ENCODE measurements at regions not wholly inside any gene's neighbourhood (a gene's known extent, or its start where the extent isn't known, plus 50 kb on each side); places are given as distances from the start of the nearest gene placed in this dataset.
"Not testable (repeated sequence)": the region's sequence is repeated elsewhere in the genome, so short reads cannot be mapped to it uniquely, and the experiment has no call there.

DNA sequence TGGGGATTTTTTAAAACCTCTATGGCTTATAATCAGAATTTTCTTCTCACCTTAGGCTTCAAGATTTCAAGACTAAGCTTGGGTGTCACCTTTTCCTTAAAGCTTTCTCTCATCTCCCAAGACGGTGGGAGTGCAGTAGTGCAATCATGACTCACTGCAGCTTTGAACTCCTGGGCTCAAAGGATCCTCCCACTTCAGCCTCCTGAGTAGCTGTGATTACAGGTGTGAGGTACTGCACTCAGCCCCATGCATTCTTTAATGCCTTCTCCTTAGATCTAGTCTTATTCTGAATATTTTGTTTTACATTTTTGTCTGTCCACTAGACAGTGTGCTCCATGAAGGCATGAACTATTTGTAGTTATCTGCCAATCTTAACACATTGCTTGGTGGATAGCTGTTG is 55.7 kb upstream of the FAT3 start:
- DNase-seq, result no peak

DNA sequence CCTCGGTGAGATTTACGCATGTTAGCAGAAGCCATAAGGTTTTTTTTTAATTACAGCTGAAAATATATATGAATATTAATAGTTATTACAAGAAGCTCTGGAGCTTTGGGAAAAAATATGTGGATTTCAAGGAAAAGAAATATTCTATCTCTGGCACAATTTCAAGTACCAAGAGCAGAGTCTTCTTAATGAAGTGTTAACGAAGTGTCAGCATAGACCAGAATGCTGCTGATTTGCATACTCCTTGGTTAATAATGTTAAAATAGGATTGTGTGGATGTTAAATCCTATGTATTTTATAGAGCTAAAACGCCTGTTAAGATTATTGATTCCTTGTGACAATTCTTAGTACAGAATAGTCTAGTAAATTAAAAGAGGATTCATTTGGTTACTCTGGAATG is 57.0 kb upstream of the FAT3 start:
- DNase-seq, result no peak

GRCh38 chr11:92166335-92166734 is 58.3 kb upstream of the FAT3 start:
- no peak for DNase-seq

DNA sequence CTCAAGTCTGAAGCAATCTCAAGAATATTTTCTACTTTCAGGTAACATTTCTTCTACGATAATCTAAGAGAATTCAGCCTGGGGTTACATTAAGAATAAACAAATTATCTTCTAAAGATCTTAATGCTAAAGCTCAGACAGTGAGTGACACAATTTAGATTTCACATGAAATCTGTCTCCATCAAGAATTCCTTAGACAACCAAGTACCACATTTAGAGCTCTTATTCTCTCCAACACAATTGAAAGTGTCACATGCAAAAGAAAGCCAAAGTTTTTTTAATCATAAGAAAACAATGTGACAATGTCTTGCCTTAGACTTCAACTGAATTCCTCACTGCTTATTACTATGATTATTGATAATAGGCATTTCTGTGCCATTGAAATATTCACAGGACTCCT is 60.7 kb upstream of the FAT3 start:
- no peak for DNase-seq

- no peak for DNase-seq
These were observed 61.8 kb upstream of the FAT3 start for GRCh38 chr11:92162776-92163175.

- no peak for DNase-seq
These were observed 64.7 kb upstream of the FAT3 start for GRCh38 chr11:92159931-92160330.

DNA sequence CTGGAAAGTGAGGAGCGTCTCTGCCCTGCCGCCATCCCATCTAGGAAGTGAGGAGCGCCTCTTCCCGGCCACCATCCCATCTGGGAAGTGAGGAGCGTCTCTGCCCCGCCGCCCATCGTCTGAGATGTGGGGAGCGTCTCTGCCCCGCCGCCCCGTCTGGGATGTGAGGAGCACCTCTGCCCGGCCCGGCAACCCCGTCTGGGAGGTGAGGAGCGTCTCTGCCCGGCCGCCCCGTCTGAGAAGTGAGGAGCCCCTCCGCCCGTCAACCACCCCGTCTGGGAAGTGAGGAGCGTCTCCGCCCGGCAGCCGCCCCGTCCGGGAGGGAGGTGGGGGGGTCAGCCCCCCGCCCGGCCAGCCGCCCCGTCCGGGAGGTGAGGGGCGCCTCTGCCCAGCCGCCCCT is 67.2 kb upstream of the FAT3 start:
- not testable (repeated sequence) for DNase-seq

- no peak for DNase-seq
These were observed 70.0 kb upstream of the FAT3 start for GRCh38 chr11:92154611-92155010.

DNA sequence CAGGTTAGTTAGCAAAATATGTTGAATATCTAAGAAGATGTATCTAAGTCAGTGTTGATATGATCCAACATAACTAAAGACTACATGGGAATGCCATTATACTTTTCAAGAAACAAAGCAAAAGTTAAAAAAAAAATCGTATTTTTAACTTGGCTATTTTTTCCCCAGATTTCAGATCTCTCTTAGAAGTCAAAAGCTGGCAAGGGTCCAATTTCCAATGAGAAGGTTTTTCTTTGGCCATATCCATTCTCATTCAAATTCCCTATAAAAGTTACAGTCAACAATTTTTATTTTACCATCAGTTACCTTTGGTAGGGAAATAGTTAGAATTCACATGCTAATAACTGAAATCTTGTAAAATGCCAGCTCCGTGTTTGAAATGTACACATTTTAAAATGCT is 70.5 kb upstream of the FAT3 start:
- no peak for DNase-seq

DNA sequence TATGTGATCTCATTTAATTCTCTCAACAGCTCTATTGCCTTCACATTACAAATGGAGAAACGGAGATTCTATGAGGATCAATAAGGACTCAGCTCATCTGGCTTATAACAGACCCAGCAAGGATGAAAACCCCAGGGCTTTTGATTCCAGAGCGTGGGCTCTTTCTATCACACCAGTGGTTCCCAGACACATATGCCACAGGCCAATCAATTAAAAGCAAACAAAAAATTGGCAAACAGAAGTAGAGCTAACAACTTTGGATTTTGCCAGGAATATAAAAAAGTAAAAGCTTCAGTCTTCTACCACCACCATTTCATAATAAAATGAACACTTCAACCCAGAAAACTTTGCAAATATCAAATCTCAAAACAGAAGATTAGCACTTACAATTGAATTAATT is 71.1 kb upstream of the FAT3 start:
- DNase-seq, result no peak

DNA sequence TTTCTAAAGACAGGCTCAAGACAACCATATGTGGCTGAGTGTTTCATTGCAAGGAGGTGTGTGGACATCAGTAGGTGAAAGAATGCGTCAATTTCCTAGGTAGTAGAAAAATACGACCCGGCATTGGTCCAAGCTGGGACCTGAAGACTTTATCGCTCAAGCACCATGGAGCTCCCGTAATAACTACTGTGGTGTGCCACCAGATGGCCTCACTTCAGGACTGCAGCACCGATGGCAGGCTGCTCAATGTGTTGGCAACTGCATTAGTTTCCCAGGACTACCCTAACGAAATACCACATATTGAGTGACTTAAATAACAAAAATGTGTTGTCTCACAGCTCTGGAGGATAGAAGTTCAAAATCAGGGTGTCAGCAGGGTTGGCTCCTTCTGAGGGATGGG is 72.4 kb upstream of the FAT3 start:
- DNase-seq, result no peak

DNA sequence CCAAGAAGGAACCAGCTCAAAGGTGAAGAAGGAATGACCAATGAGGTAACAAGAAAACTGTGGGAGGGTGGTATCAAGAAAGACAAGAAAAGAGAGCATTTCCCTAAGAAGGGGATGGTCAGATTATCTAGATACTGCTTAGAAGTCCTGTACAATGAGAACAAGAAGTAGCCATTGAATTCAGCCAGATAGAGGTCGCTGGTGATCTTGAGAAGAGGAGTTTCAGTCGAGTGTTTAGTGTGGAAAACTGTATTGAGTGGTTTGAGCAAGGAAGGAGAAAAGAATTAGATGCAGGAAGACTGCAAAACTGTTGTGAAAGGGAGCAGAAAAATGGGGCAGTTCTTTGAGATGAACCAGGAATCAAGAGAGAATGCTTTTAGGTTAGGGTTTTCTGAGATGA is 74.6 kb upstream of the FAT3 start:
- no peak for DNase-seq

GRCh38 chr11:92141725-92142124 is 82.9 kb upstream of the FAT3 start:
- no peak for DNase-seq

- DNase-seq, result no peak
These were observed 83.5 kb upstream of the FAT3 start for GRCh38 chr11:92141159-92141558.

DNA sequence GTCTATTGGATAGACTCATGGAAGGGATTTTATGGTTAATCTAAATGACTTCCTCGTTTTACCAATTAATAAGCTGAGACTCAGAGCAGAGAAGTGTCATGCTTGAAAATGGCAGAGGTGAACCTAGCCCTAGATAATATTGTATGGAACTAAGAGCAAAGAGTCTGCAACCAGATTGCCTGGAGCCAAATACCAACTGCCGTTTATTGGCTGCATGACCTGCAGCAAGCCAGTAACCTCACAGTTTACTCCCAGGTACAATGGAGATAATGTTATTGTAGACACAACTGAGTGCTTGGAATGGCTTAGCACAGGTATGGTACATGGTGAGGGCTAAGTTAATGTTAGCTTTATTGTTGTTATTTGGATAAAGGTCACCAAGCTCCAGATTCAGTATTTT is 84.6 kb upstream of the FAT3 start:
- no peak for DNase-seq

DNA sequence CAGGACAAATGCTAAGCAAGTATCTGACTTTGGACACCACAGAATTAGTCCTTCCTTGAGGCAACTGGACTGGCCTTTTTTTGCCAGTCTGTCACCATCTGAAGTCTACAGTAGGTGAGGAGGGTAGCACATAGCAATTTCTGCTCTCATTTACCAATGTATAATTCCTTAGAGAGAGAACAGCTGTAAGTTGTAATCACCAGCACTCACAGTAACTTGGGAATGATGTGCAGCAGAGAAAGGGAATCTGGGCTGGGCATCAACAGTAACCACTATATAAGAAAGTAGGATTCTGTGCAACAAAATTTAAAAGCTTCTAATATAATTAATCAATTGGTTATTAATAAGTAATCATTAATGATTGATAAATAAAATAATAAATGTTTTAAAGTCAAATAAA is 86.3 kb upstream of the FAT3 start:
- DNase-seq, result no peak

- DNase-seq, result no peak
These were observed 86.9 kb upstream of the FAT3 start for GRCh38 chr11:92137747-92138146.

- no peak for DNase-seq
These were observed 87.8 kb upstream of the FAT3 start for GRCh38 chr11:92136797-92137196.

GRCh38 chr11:92131289-92131865 is 93.2 kb upstream of the FAT3 start:
- no peak for DNase-seq

- DNase-seq, result no peak
These were observed 94.2 kb upstream of the FAT3 start for GRCh38 chr11:92130421-92130831.

- DNase-seq, result no peak
These were observed 94.8 kb upstream of the FAT3 start for GRCh38 chr11:92129811-92130210.

DNA sequence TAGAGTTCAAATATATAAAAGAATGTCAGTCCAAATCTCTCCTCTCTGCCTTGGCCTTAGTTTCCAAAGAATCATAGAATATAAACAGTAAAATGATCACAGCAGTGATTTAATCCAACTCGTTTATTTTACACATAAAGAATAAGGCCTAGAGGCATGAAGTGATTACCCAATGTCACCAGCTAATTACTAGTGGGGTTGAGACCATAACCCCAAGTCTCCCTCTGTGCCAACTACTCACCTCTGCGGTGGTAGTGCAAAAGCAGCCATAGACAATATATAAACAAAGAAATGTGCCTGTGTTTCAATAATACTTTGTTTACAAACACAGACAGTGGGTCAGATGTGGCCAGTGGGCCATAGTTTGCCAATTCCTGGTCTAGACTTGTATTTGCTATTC is 96.6 kb upstream of the FAT3 start:
- DNase-seq, result no peak

- no peak for DNase-seq
These were observed 99.3 kb upstream of the FAT3 start for GRCh38 chr11:92125321-92125720.

GRCh38 chr11:92123540-92123939 is 101.1 kb upstream of the FAT3 start:
- DNase-seq, result no peak

GRCh38 chr11:92122561-92122960 is 102.1 kb upstream of the FAT3 start:
- DNase-seq, result no peak

- no peak for DNase-seq
These were observed 113.3 kb upstream of the FAT3 start for GRCh38 chr11:92111287-92111686.
